ENCODE measurements at regions not wholly inside any gene's neighbourhood (a gene's known extent, or its start where the extent isn't known, plus 50 kb on each side); places are given as distances from the start of the nearest gene placed in this dataset.

- no peak for DNase-seq
Measured at GRCh38 chr13:78325585-78325984, 277.8 kb downstream of the POU4F1 start.

- no peak for DNase-seq
Measured at GRCh38 chr13:78323848-78324247, 279.5 kb downstream of the POU4F1 start.

DNA sequence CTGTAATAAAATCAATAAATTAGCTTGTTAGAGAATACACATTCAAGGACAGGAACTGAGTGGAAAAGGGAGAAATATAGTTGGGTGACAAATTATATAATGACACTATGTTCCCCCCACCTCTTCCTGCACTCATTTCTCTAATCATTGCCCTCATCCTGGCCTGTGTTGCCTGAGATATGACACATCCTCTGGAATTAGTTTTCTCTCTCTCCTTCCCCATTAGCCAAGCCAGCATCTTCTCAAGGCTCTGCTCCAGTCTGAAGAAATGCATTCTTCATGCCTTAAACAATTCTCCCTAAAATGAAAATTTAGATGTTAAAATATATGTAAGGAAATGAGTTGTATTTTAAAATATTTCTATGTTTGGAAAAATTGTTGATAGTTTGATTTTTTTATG lies 280.3 kb downstream of the POU4F1 start:
- DNase-seq: no peak

- DNase-seq: no peak
Measured at GRCh38 chr13:78319101-78319627, 284.2 kb downstream of the POU4F1 start.

DNA sequence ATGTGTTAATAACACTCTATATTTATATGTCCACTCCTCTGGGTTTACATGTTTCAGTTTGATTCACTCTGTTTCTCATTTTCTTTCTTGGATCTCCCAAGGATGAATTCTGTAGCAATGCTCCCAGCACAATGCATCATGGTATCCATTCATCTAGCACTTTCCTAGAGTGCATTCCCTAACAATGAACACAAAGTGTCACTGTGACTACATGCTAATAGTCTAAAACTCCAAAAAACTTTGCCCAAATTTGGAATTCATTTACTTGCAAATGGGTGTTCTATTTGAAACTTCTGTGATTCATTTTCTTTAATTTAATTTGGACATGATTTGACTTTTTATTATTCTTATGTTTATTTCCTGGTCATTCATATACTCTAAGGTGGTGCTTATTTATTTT lies 286.3 kb downstream of the POU4F1 start:
- peak; percentile 19 for DNase-seq

GRCh38 chr13:78309497-78310180 lies 293.7 kb downstream of the POU4F1 start:
- DNase-seq: no peak

DNA sequence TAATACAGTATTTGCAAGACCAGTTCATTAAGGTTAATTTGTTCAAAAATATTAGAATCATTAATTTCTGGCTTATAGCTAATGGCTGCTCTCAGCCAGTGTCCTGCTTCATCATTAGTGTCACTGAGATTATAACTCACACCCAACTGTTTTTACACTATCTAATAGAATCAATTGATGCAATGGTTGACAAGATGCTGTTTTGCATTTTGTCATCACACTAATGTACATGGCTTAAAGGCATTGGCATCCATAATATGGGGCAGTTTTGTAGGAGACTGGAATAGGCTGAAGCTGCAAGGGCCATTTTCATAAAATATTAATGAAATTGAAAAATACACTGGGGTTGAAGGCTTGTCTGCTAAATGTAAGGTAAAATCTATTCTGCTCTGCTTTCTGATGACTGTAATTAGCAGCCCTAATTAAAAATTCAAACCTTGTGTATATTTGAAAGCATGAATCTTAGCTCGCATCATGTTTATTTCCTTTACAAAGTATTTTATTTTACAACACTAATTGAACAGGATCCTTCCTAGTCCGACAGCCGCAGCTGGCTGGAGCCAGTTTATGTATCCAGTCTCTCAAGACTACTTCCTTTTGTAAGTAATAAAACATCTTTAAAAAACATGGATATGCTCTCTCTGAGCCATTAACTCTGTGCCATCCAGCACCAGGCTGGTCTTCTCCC lies 296.7 kb downstream of the POU4F1 start:
- no peak for DNase-seq

DNA sequence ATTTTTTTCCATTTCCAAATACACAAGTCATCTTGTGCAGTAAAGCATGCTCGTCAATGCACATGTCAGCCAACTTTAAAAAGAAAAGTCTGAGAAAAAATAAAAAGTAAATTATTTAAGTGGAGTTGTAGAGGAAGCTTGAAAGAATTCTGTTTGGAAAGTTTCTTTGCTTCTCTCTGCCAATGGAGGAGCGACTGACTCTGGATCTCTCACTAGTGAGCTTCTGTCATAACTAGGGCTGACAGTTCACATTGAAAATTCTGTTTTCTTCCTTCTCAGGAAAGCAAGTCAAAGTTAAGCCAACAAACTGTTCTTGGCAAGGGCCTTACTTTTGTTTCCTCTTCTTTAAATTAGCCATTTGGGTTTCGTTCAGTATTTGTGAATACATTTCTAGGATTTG lies 298.2 kb downstream of the POU4F1 start:
- no peak for DNase-seq

DNA sequence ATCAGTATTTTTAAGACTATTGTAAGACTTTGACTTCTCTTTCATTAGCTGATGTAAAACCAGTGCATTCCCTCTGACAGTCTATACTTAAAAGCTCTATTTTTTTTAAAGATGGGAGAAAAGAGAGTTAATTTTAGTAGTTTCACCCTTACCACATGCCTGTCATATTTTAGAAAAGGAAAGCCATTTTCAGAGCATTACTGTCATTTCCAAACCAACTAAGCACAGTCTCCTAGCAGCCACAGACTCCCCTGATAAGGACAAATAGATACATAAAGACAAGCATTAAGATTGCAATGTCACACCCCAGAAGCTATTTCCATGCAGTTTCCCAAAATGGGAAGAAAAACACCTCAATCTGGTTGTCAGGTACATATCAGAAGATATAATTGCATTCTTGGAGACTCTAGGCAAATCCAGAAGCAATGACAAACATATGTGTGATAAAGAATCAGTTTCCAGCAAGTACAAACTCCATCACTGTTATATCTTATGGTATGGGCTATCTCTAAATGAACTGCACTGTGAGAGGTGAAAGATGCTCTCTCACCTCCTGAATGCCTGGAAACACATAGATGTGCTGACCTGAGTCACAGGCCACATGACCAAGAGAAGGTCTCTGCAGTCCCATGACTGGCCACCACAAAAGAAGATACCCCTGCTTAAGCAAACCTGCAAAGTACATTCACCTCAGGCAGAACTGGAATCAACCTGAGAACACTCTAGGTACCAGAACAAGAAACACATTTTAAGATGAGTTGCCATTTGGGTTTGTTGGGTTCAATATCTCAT lies 303.3 kb downstream of the POU4F1 start:
- no peak for DNase-seq

DNA sequence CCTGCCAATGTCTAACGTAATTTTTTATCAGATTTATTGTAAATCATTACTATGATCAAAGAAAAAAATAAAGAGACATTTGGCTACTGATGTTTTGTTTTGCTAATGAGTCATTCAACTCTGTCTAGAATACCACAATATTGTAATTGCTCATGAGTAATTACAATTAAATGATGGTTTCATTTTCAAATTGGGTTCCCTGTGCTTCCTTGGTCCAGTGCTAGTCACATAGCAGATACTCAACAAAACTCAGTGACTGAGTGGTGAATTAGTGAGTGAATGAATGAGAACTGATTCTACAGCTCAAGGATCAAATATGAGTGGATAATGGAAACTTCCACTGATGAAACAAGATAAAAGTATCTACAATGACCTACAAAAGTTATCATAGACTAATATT lies 304.7 kb downstream of the POU4F1 start:
- no peak for DNase-seq

DNA sequence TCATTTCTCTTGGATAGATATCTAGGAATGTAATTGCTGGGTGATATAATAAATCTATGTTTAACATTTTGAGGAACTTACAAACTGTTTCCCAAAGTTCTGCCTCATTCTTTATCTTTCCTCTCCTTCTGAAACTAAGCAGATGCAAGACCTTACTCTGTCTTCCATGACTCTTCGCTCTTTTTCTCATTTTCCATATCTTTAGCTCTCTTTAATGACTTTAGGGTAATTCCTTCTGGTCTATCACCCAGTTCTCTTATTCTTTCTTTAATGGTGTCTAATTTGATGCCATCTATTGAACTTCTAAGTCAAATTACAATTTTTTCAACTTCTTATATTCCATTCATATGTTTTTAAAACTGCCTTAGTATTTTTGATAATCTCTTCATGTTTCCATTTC lies 316.6 kb downstream of the POU4F1 start:
- DNase-seq: no peak

DNA sequence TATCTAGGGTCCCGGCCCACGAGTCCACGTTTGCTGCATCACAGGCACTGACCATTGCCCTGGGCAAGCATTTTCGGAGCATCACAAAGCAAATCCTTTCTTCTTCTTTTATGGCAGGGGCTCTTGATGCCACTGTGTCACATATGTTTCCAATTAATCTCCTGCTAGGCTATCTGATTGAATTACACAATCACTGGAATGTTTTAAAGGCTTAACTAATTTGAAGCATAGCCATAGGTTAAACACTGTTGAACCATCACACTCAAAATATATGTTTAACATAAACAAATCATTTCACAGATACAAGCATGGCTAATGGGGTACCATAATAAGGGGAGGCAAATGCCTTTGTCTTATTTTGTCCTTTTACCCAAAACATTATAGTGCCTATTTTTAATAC lies 338.3 kb downstream of the POU4F1 start:
- DNase-seq: no peak

DNA sequence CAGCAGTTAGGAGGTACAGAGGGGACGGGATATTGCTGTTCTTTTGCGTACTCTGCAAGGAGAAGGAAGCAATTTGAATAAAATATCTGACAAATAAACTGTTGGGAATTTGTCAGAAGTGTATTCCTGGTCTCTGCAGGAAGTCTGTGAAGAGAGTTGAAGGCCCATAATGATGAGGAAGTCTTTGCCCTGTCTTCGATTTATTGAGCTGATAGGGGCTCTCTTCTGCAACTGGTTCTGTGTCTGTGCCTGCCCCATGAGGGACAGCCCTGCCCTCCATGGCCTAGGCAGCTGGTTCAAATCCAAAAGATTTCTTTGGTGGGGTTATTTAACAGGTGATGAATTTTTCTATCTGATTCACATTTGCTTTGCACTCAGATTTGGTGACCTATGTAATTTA lies 339.7 kb upstream of the EDNRB start:
- no peak for DNase-seq

DNA sequence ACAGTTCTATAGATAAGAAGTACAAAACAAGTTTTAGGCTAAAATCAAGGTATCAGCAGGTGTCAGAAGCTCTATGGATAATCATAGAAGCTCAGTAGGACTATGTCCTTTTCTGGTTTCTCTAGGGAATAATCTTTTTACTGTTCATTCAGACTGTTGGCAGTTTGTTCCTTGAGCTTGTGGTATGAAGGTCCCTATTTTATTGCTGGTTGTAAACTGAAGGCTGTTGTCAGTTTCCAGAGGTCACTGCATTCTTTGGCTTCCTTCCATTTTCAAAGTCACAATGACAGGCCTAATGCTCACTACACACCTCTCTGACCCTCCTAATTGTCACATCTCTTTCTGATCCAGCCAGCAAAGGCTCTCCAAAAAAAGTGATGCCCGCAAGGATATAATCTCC lies 337.9 kb upstream of the EDNRB start:
- DNase-seq: no peak

- DNase-seq: peak; percentile 52
Measured at GRCh38 chr13:78254113-78254512, 335.5 kb upstream of the EDNRB start.

DNA sequence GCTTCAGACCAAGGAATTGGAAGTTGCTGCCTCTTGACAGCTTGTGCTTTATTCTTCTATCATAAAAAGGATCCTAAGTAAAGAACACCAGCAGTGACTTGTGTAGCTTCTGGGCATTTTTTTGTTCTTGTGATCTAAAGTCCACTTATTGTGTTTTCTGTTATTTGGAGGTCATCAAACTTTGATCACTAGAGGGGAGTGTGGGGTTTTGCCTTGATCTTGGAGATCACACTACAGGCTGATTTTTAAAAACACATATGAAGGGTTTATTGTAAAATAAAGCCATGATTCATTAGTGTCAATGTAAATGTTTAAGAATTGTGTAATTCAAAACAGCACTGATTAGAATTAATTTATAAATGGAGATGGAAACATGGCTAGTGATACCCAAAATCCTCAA lies 328.7 kb upstream of the EDNRB start:
- no peak for DNase-seq

GRCh38 chr13:78241278-78241919 lies 322.8 kb upstream of the EDNRB start:
- DNase-seq: peak; percentile 77

- DNase-seq: no peak
Measured at GRCh38 chr13:78239714-78240113, 321.1 kb upstream of the EDNRB start.

- no peak for DNase-seq
Measured at GRCh38 chr13:78238911-78239310, 320.3 kb upstream of the EDNRB start.

GRCh38 chr13:78228940-78229339 lies 310.3 kb upstream of the EDNRB start:
- no peak for DNase-seq

GRCh38 chr13:78228211-78228610 lies 309.6 kb upstream of the EDNRB start:
- DNase-seq: no peak

DNA sequence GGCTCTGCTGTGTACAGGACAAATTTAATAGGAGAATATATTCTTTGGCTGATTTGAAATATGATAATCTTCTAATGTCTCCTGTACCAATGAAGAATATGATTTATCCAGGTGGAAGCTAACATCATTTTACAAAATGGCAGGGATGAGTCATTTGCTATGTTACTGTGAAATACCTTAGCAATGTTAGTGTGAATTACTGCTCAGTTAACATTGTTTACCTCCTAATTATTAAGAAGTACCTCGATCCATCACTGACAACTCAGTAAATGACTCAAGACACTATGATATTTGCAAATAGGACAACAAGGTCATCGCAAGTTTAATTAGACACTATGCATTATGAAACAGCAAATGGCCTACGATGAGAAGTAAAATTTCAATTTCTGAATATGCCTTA lies 309.1 kb upstream of the EDNRB start:
- no peak for DNase-seq

DNA sequence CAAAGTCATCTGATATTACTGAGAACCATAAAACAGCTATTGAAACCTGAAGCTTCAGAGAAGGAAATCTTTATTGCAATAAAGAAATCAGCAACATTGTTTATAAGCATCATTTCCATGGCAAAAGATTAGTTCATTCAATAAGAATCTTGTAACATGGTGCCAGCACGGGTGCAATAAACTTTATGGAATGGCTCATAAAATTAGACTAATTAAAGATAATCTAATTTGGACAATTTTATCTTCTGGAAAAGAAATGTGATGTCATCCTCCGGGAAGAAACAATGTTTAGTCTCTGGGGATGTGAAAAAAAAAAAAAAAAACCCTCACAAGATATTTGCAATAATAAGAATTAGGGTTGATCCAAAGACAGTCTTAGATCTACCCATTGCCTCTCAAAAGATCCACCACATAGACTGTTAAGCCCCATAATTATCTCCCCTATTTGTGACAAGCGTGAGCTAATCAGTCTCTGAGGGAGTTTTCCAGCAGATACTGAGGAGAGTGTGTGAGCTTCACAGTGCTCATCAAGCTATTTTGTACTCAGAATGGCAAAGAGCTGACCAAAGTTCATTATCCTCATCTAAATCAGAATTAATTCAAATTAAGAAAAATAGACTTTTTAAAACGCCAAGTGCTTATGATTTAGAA lies 297.0 kb upstream of the EDNRB start:
- DNase-seq: peak; percentile 84

Measured in NCI-H82 (cell line).